GM12865 (cell line): ENCODE measurements at regions not wholly inside any gene's neighbourhood (a gene's known extent, or its start where the extent isn't known, plus 50 kb on each side); places are given as distances from the start of the nearest gene placed in this dataset.

ENCODE experiments used
- DNase-seq: peaks from one replicate; pipeline ENCODE4 v3.0.0; 2010; ENCODE audit warnings: low read depth
- H3K4me3 ChIP-seq: 2 replicates; pipeline ENCODE4 v1.5.1; 2011; ENCODE audit warnings: mild to moderate bottlenecking, low read depth, low read length, control low read depth
- CTCF ChIP-seq: IDR thresholded peaks from 2 replicates; pipeline ENCODE4 v1.5.1; 2011; ENCODE audit warnings: low read length, control low read depth, low read depth, inconsistent platforms; ENCODE audit not compliant: insufficient read depth; ENCODE audit errors: missing control alignments

DNA sequence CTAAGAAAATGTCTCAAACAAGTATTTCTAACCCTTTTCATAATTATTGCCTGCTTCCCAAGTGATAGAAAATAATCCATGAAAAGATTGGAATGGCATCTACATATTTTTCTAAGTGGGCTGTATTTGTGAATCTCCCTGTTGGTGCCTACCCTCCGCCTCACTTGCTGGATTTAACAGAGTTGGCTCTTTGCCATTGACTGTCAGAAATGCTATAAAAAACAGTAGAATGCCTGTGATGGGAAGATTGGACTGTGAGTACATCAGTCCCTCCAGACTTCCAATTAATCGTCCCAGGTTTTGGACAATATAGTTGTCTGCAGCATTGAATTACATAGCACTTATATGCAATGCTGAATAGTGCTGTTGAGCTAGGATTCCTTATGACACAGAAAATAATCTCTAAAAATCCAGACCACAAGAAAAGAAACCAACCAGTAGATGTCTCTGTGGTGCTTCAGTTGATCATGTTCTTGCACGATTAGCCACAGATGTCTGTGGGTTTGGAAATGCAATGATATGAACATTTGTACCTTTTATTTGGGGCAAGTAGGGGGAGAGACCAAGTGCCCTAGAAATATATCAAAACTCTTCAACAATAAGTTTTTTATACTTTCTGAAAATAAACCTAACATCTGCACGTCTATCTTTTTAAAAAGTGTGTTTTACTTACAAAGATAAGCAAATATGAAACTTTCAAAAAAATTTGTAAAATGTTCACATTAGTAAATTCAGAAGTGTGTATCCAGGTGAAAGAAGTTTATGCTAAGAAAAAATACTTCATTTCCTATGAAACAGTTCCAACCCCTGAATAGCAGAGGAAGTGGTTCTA, 88.5 kb downstream of the DYNAP start:
- no peak overlapping the region for H3K4me3 ChIP-seq
- TF ChIP-seq CTCF = peak; percentile 20
- peak; percentile 38 for DNase-seq

DNA sequence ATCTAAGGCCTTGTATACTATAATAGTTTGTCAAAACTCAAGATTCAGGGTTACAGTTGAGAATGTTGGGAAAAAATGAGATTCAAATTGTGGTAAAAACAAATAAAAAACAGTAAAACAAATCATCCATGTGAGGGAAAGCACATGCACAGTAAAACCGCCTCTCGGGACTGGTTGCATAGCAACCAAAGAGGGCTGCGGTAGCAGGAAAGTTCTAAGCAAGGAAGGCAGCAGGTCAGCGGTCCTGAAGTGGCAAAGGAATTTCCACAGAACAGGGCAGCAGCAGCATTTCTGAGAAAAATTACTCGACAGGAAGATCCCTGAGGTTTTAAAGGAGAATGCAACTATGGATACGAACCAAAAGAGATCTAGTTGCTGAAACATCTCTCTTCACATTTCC, 93.7 kb downstream of the DYNAP start:
- TF ChIP-seq CTCF = no peak
- no peak overlapping the region for H3K4me3 ChIP-seq
- DNase-seq = no peak

DNA sequence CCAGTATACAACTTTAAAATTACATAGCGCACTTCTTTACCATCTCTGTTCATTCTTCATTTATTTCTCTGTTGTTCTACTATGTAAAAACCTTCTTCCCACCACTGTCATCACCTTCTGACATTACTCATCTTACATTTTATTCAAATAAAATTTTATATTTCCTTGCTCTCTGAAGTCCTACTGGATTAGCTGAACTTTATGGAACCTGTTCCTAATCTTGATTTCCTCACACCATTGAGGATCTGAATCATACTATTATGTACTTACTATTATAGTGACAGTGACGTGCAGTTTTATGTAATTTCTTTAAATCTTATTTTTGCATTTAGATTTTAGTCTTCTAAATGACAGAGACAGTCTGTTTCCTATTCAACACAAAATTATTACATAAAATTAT, 98.3 kb downstream of the DYNAP start:
- H3K4me3 ChIP-seq = no peak overlapping the region
- DNase-seq = no peak
- TF ChIP-seq CTCF = no peak

GRCh38 chr18:54690198-54690597, 99.2 kb downstream of the DYNAP start:
- no peak for DNase-seq
- no peak for TF ChIP-seq CTCF
- H3K4me3 ChIP-seq = no peak overlapping the region

- no peak overlapping the region for H3K4me3 ChIP-seq
- TF ChIP-seq CTCF = no peak
- DNase-seq = no peak
Measured at GRCh38 chr18:54692463-54692862, 101.4 kb downstream of the DYNAP start.

GRCh38 chr18:54696616-54697293, 105.7 kb downstream of the DYNAP start:
- no peak for TF ChIP-seq CTCF
- no peak overlapping the region for H3K4me3 ChIP-seq
- no peak for DNase-seq
